ENCODE measurements at regions not wholly inside any gene's neighbourhood (a gene's known extent, or its start where the extent isn't known, plus 50 kb on each side); places are given as distances from the start of the nearest gene placed in this dataset.

DNA sequence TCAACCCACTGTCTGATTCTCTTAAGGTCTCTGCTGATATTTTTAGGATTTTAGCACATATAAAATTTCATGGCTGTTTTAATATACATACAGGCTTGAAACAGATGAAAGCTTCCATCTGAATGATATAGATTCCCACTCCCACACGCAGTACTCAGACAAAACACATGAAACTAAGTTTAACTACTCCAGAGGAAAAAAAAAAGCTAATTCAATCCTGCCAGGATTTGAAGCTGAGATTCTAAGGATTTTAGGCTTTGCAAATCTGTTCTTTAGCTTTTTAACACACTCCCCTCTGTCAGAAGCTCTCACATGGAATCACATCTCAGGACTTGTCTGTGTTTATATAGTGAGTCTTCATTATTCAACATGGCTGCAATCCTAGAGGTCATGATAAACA is 217.3 kb downstream of the BCAT1 start:
- TF ChIP-seq POLR2A (IDR thresholded peaks at IDR 0.05): no peak
- TF ChIP-seq, protein P1, sequence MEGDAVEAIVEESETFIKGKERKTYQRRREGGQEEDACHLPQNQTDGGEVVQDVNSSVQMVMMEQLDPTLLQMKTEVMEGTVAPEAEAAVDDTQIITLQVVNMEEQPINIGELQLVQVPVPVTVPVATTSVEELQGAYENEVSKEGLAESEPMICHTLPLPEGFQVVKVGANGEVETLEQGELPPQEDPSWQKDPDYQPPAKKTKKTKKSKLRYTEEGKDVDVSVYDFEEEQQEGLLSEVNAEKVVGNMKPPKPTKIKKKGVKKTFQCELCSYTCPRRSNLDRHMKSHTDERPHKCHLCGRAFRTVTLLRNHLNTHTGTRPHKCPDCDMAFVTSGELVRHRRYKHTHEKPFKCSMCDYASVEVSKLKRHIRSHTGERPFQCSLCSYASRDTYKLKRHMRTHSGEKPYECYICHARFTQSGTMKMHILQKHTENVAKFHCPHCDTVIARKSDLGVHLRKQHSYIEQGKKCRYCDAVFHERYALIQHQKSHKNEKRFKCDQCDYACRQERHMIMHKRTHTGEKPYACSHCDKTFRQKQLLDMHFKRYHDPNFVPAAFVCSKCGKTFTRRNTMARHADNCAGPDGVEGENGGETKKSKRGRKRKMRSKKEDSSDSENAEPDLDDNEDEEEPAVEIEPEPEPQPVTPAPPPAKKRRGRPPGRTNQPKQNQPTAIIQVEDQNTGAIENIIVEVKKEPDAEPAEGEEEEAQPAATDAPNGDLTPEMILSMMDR (IDR thresholded peaks at IDR 0.05): no peak
